Natural killer cell (primary cell): ENCODE measurements at regions not wholly inside any gene's neighbourhood (a gene's known extent, or its start where the extent isn't known, plus 50 kb on each side); places are given as distances from the start of the nearest gene placed in this dataset.

Experiments
- ATAC-seq, 3 donors: fragments of 150-1000 bp in 2 of 3; fragments of 200-7000 bp in 1 of 3; cut with Tn5 transposase; 1 replicate in 1 of 3; 2 replicates in 2 of 3; pipeline ENCODE4 v1.10.0; 2021; ENCODE audit warnings: mild to moderate bottlenecking in 2 of 3, moderate library complexity in 2 of 3
- DNase-seq, 2 donors: peaks; one replicate each; pipeline versions ENCODE4 v3.0.0 to v3.0.0-alpha.2; 2013 to 2021; ENCODE audit warnings: mixed read lengths in 1 of 2
- H3K27ac ChIP-seq: one replicate; pipeline ENCODE4 v1.5.1; 2013; ENCODE audit warnings: mild to moderate bottlenecking, low read length
- H3K27me3 ChIP-seq: one replicate; pipeline ENCODE4 v1.6.1; 2013; ENCODE audit warnings: low read length; ENCODE audit not compliant: control insufficient read depth, insufficient read depth
- H3K36me3 ChIP-seq: one replicate; pipeline ENCODE4 v1.6.1; 2013; ENCODE audit warnings: low read length; ENCODE audit not compliant: control insufficient read depth, insufficient read depth
- H3K4me1 ChIP-seq: one replicate; pipeline ENCODE4 v1.6.1; 2013; ENCODE audit warnings: low read length; ENCODE audit not compliant: control insufficient read depth, insufficient read depth
- H3K4me3 ChIP-seq: one replicate; pipeline ENCODE4 v1.5.1; 2013; ENCODE audit warnings: low read length
- H3K9me3 ChIP-seq: one replicate; pipeline ENCODE4 v1.6.1; 2013; ENCODE audit warnings: low read length; ENCODE audit not compliant: control insufficient read depth, insufficient read depth
- H3K27ac Mint-ChIP-seq, 2 donors: one replicate each; pipeline ENCODE4 v1.8.0; 2022; ENCODE audit warnings: mild to moderate bottlenecking in 2 of 2, mixed read lengths in 2 of 2, moderate library complexity in 1 of 2
- H3K27me3 Mint-ChIP-seq, 2 donors: one replicate each; pipeline ENCODE4 v1.8.0; 2022; ENCODE audit warnings: low read depth in 2 of 2, mixed read lengths in 2 of 2
- H3K36me3 Mint-ChIP-seq: one replicate; pipeline ENCODE4 v1.8.0; 2022; ENCODE audit warnings: mixed read lengths
- H3K4me1 Mint-ChIP-seq, 2 donors: one replicate each; pipeline ENCODE4 v1.8.0; 2022; ENCODE audit warnings: mixed read lengths in 2 of 2
- H3K4me3 Mint-ChIP-seq: one replicate; pipeline ENCODE4 v1.8.0; 2022; ENCODE audit warnings: mild to moderate bottlenecking, moderate library complexity, mixed read lengths
- H3K9me3 Mint-ChIP-seq, 2 donors: one replicate each; pipeline ENCODE4 v1.8.0; 2022; ENCODE audit warnings: mixed read lengths in 2 of 2
- CTCF ChIP-seq: fragments of 200-600 bp; IDR thresholded peaks from one replicate; pipeline ENCODE4 v1.8.0; 2022; ENCODE audit warnings: antibody characterized with exemption
- WGBS: methylation state at CpG from one replicate; pipeline ENCODE4 v1.1.7; 2013; ENCODE audit warnings: missing lambda C conversion rate; ENCODE audit not compliant: insufficient coverage; 5-methylcytosine and 5-hydroxymethylcytosine counted together
- intact Hi-C: fragments of 100-400 bp; cut with micrococcal nuclease; formaldehyde crosslinking; loops from one replicate; pipeline ENCODE4 v1.14.2; 2022

- intact Hi-C loops = no loop called here
- Mint-ChIP-seq H3K27ac (no peak overlapping the region), H3K27me3 (no peaks in the 10 kb centered on the region), H3K9me3 (peaks cover 3 to 8% of the 10 kb centered on the region in 2 donors), H3K36me3 (no peaks in the 10 kb centered on the region), H3K4me1 (no peaks in the 10 kb centered on the region), H3K4me3 (no peak overlapping the region)
- ATAC-seq = no peak
- no peaks in the 10 kb centered on the region for H3K4me1 ChIP-seq
- DNase-seq = no peak
- TF ChIP-seq CTCF = no peak
- H3K4me3 ChIP-seq = no peak overlapping the region
- no peak overlapping the region for H3K27ac ChIP-seq
- no peaks in the 10 kb centered on the region for H3K9me3 ChIP-seq
- WGBS = no CpG with 5 or more reads among the region's 1 CpG
- no peaks in the 10 kb centered on the region for H3K27me3 ChIP-seq
- no peaks in the 10 kb centered on the region for H3K36me3 ChIP-seq
Measured at GRCh38 chr17:71434716-71435115, 686.1 kb upstream of the SOX9 start.

- H3K36me3 Mint-ChIP-seq = no peaks in the 10 kb centered on the region
- no peak for TF ChIP-seq CTCF
- ATAC-seq (no peak), DNase-seq (no peak)
- Histone ChIP-seq H3K27ac (no peak overlapping the region), H3K9me3 (peaks cover 7% of the 10 kb centered on the region), H3K36me3 (no peaks in the 10 kb centered on the region), H3K4me1 (no peaks in the 10 kb centered on the region), H3K27me3 (no peaks in the 10 kb centered on the region), H3K4me3 (no peak overlapping the region)
- intact Hi-C loops = no loop called here
- no peak overlapping the region for H3K4me3 Mint-ChIP-seq
- H3K9me3 Mint-ChIP-seq = peaks cover 3 to 12% of the 10 kb centered on the region in 2 donors
- no CpG with 5 or more reads among the region's 1 CpG for WGBS
- H3K27me3 Mint-ChIP-seq = no peaks in the 10 kb centered on the region
- no peaks in the 10 kb centered on the region for H3K4me1 Mint-ChIP-seq
- H3K27ac Mint-ChIP-seq = no peak overlapping the region
Measured at GRCh38 chr17:71436479-71436878, 684.3 kb upstream of the SOX9 start.

- no peaks in the 10 kb centered on the region for H3K4me1 Mint-ChIP-seq
- H3K36me3 Mint-ChIP-seq = no peaks in the 10 kb centered on the region
- no peak overlapping the region for H3K4me3 Mint-ChIP-seq
- Histone ChIP-seq H3K36me3 (no peaks in the 10 kb centered on the region), H3K9me3 (peaks cover 7% of the 10 kb centered on the region), H3K27ac (no peak overlapping the region), H3K4me1 (no peaks in the 10 kb centered on the region), H3K4me3 (no peak overlapping the region), H3K27me3 (no peaks in the 10 kb centered on the region)
- no peak overlapping the region for H3K27ac Mint-ChIP-seq
- no peaks in the 10 kb centered on the region for H3K27me3 Mint-ChIP-seq
- DNase-seq = no peak
- 100% methylated on average over 1 of the region's 1 CpG for WGBS
- intact Hi-C loops = no loop called here
- peaks cover 3 to 12% of the 10 kb centered on the region in 2 donors for H3K9me3 Mint-ChIP-seq
- no peak for ATAC-seq
- TF ChIP-seq CTCF = no peak
Measured at GRCh38 chr17:71437166-71437565, 683.7 kb upstream of the SOX9 start.

GRCh38 chr17:71438631-71439146 lies 682.1 kb upstream of the SOX9 start:
- Mint-ChIP-seq H3K9me3 (peaks cover 3 to 12% of the 10 kb centered on the region in 2 donors), H3K27me3 (no peaks in the 10 kb centered on the region), H3K4me3 (no peak overlapping the region), H3K27ac (no peak overlapping the region), H3K36me3 (no peaks in the 10 kb centered on the region), H3K4me1 (no peaks in the 10 kb centered on the region)
- Histone ChIP-seq H3K27me3 (no peaks in the 10 kb centered on the region), H3K27ac (no peak overlapping the region), H3K4me1 (no peaks in the 10 kb centered on the region), H3K9me3 (peaks cover 7% of the 10 kb centered on the region), H3K4me3 (no peak overlapping the region), H3K36me3 (no peaks in the 10 kb centered on the region)
- ATAC-seq (no peak), DNase-seq (no peak)
- no peak for TF ChIP-seq CTCF
- intact Hi-C loops = no loop called here
- WGBS = 87% methylated on average over 4 of the region's 5 CpGs
